Central memory CD8-positive, alpha-beta T cell (primary cell): ENCODE measurements at regions not wholly inside any gene's neighbourhood (a gene's known extent, or its start where the extent isn't known, plus 50 kb on each side); places are given as distances from the start of the nearest gene placed in this dataset.
"Not testable (repeated sequence)": the region's sequence is repeated elsewhere in the genome, so short reads cannot be mapped to it uniquely, and the experiment has no call there.

ENCODE experiments used
- ATAC-seq: fragments of 150-1000 bp; cut with Tn5 transposase; replicated peaks from 2 replicates; pipeline ENCODE4 v1.10.0; 2022; ENCODE audit warnings: mild to moderate bottlenecking, moderate FRiP score, moderate number of reproducible peaks; ENCODE audit not compliant: poor library complexity, severe bottlenecking; ENCODE audit errors: extremely low read depth
- DNase-seq, 2 donors: peaks; one replicate each; pipeline ENCODE4 v3.0.0; 2021; ENCODE audit warnings: low spot score in 2 of 2
- H3K27ac Mint-ChIP-seq: one replicate; pipeline ENCODE4 v1.8.0; 2022; ENCODE audit warnings: low read depth, mild to moderate bottlenecking, moderate library complexity, mixed read lengths
- H3K27me3 Mint-ChIP-seq: one replicate; pipeline ENCODE4 v1.8.0; 2022; ENCODE audit warnings: mixed read lengths
- H3K36me3 Mint-ChIP-seq: one replicate; pipeline ENCODE4 v1.8.0; 2022; ENCODE audit warnings: mild to moderate bottlenecking, moderate library complexity, mixed read lengths; ENCODE audit not compliant: insufficient read depth
- H3K4me1 Mint-ChIP-seq: one replicate; pipeline ENCODE4 v1.8.0; 2022; ENCODE audit warnings: mixed read lengths
- H3K4me3 Mint-ChIP-seq: one replicate; pipeline ENCODE4 v1.8.0; 2022; ENCODE audit warnings: mild to moderate bottlenecking, moderate library complexity, mixed read lengths
- H3K9me3 Mint-ChIP-seq: one replicate; pipeline ENCODE4 v1.8.0; 2022; ENCODE audit warnings: mixed read lengths

GRCh38 chr12:115798309-115798917 is 479.1 kb downstream of the MED13L start:
- no peaks in the 10 kb centered on the region for H3K36me3 Mint-ChIP-seq
- H3K4me3 Mint-ChIP-seq: no peak overlapping the region
- H3K4me1 Mint-ChIP-seq: no peaks in the 10 kb centered on the region
- H3K27me3 Mint-ChIP-seq: peaks cover 10% of the 10 kb centered on the region
- H3K27ac Mint-ChIP-seq: no peak overlapping the region
- no peak for ATAC-seq
- DNase-seq: no peak
- peaks cover 5% of the 10 kb centered on the region for H3K9me3 Mint-ChIP-seq

GRCh38 chr12:115794659-115795081 is 482.8 kb downstream of the MED13L start:
- ATAC-seq (no peak), DNase-seq (no peak)
- no peak overlapping the region for H3K27ac Mint-ChIP-seq
- no peaks in the 10 kb centered on the region for H3K36me3 Mint-ChIP-seq
- no peaks in the 10 kb centered on the region for H3K4me1 Mint-ChIP-seq
- no peak overlapping the region for H3K4me3 Mint-ChIP-seq
- H3K27me3 Mint-ChIP-seq: peaks cover 18% of the 10 kb centered on the region
- no peaks in the 10 kb centered on the region for H3K9me3 Mint-ChIP-seq

- ATAC-seq (no peak), DNase-seq (no peak)
- no peak overlapping the region for H3K4me3 Mint-ChIP-seq
- peaks cover 18% of the 10 kb centered on the region for H3K27me3 Mint-ChIP-seq
- no peaks in the 10 kb centered on the region for H3K36me3 Mint-ChIP-seq
- no peaks in the 10 kb centered on the region for H3K4me1 Mint-ChIP-seq
- H3K9me3 Mint-ChIP-seq: no peaks in the 10 kb centered on the region
- H3K27ac Mint-ChIP-seq: no peak overlapping the region
Measured at GRCh38 chr12:115791331-115791730, 486.2 kb downstream of the MED13L start.

DNA sequence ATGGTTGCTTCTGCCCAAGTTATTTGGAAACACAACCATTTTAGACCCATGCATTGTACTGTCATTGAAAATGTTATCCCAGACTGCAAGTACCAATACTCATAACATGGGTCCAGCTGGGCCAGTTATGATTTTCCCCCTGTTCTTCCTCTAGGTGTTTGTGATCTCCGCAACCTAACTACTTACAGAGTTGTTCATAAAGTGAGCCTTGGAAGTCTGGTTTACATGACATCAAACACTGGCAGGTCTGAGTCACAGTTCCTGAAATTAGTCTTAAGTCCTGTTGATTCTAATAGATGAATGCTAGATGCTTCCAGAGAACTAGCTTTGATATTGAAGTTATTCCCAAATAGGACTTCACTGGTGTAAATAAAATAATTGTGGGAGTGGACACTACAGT is 487.0 kb downstream of the MED13L start:
- H3K9me3 Mint-ChIP-seq: no peaks in the 10 kb centered on the region
- H3K4me3 Mint-ChIP-seq: no peak overlapping the region
- peaks cover 13% of the 10 kb centered on the region for H3K27me3 Mint-ChIP-seq
- H3K27ac Mint-ChIP-seq: no peak overlapping the region
- no peak for DNase-seq
- H3K36me3 Mint-ChIP-seq: no peaks in the 10 kb centered on the region
- H3K4me1 Mint-ChIP-seq: no peaks in the 10 kb centered on the region
- ATAC-seq: no peak

DNA sequence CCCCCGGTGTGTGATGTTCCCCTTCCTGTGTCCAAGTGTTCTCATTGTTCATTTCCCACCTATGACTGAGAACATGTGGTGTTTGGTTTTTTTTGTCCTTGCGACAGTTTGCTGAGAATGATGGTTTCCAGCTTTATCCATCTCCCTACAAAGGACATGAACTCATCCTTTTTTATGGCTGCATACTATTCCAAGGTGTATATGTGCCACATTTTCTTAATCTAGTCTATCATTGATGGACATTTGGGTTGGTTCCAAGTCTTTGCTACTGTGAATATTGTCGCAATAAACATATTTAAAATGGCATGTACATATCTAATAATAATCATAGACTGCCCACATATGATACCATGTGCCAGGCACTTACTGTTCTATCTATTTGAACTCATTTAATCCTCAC is 491.0 kb downstream of the MED13L start:
- not testable (repeated sequence) for H3K36me3 Mint-ChIP-seq, H3K4me3 Mint-ChIP-seq, H3K9me3 Mint-ChIP-seq, ATAC-seq, DNase-seq, H3K27ac Mint-ChIP-seq, H3K27me3 Mint-ChIP-seq, H3K4me1 Mint-ChIP-seq

- Mint-ChIP-seq H3K4me1 (no peaks in the 10 kb centered on the region), H3K9me3 (no peaks in the 10 kb centered on the region), H3K4me3 (no peak overlapping the region), H3K27ac (no peak overlapping the region), H3K36me3 (no peaks in the 10 kb centered on the region), H3K27me3 (peaks cover 3% of the 10 kb centered on the region)
- DNase-seq (no peak), ATAC-seq (no peak)
Measured at GRCh38 chr12:115785548-115785947, 491.9 kb downstream of the MED13L start.

GRCh38 chr12:115776399-115776798 is 501.1 kb downstream of the MED13L start:
- ATAC-seq: no peak
- H3K27ac Mint-ChIP-seq: no peak overlapping the region
- H3K4me1 Mint-ChIP-seq: no peaks in the 10 kb centered on the region
- H3K36me3 Mint-ChIP-seq: peaks cover 1% of the 10 kb centered on the region
- H3K27me3 Mint-ChIP-seq: no peaks in the 10 kb centered on the region
- no peak for DNase-seq
- H3K4me3 Mint-ChIP-seq: no peak overlapping the region
- H3K9me3 Mint-ChIP-seq: no peaks in the 10 kb centered on the region

GRCh38 chr12:115774148-115774895 is 503.2 kb downstream of the MED13L start:
- Mint-ChIP-seq H3K27ac (no peak overlapping the region), H3K9me3 (no peaks in the 10 kb centered on the region), H3K4me1 (no peaks in the 10 kb centered on the region), H3K4me3 (no peak overlapping the region), H3K27me3 (no peaks in the 10 kb centered on the region), H3K36me3 (peaks cover 1% of the 10 kb centered on the region)
- ATAC-seq (no peak), DNase-seq (no peak)

GRCh38 chr12:115771601-115772000 is 505.9 kb downstream of the MED13L start:
- no peaks in the 10 kb centered on the region for H3K4me1 Mint-ChIP-seq
- H3K4me3 Mint-ChIP-seq: no peak overlapping the region
- ATAC-seq: no peak
- H3K9me3 Mint-ChIP-seq: peaks cover under 1% of the 10 kb centered on the region
- H3K27ac Mint-ChIP-seq: no peak overlapping the region
- no peak for DNase-seq
- no peaks in the 10 kb centered on the region for H3K27me3 Mint-ChIP-seq
- peaks cover 1% of the 10 kb centered on the region for H3K36me3 Mint-ChIP-seq

GRCh38 chr12:115771065-115771464 is 506.4 kb downstream of the MED13L start:
- Mint-ChIP-seq H3K4me1 (no peaks in the 10 kb centered on the region), H3K27me3 (no peaks in the 10 kb centered on the region), H3K4me3 (no peak overlapping the region), H3K27ac (no peak overlapping the region), H3K36me3 (peaks cover 1% of the 10 kb centered on the region), H3K9me3 (peaks cover 6% of the 10 kb centered on the region)
- DNase-seq (no peak), ATAC-seq (no peak)

DNA sequence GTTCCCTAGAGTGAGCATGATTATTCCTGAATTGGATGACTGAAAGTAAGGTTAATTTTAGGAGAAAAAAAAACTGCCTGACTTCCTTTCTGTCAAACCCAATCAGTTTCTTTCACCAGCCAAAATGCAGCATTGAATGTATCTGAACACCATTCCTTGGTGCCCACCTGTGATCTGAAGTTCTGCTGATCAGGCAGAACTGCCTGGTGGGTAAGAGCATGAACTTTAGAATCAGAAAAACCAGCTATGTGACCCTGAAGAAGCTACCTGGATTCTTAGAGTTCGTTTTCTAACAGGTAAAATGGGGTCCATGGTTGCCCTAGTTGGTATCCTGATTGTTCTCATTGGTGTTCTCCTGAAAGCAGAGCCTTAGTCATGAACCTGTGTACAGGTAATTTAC is 506.9 kb downstream of the MED13L start:
- Mint-ChIP-seq H3K27ac (no peak overlapping the region), H3K36me3 (peaks cover 1% of the 10 kb centered on the region), H3K4me3 (no peak overlapping the region), H3K27me3 (no peaks in the 10 kb centered on the region), H3K9me3 (peaks cover 6% of the 10 kb centered on the region), H3K4me1 (no peaks in the 10 kb centered on the region)
- DNase-seq (no peak), ATAC-seq (no peak)

- Mint-ChIP-seq H3K4me3 (no peak overlapping the region), H3K4me1 (no peaks in the 10 kb centered on the region), H3K27me3 (no peaks in the 10 kb centered on the region), H3K36me3 (no peaks in the 10 kb centered on the region), H3K27ac (no peak overlapping the region), H3K9me3 (peaks cover 6% of the 10 kb centered on the region)
- no peak for ATAC-seq
- no peak for DNase-seq
Measured at GRCh38 chr12:115767916-115768315, 509.6 kb downstream of the MED13L start.

- Mint-ChIP-seq H3K27me3 (no peaks in the 10 kb centered on the region), H3K4me3 (no peak overlapping the region), H3K27ac (no peak overlapping the region), H3K36me3 (no peaks in the 10 kb centered on the region), H3K4me1 (no peaks in the 10 kb centered on the region), H3K9me3 (peaks cover 6% of the 10 kb centered on the region)
- no peak for DNase-seq
- no peak for ATAC-seq
Measured at GRCh38 chr12:115763982-115764621, 513.4 kb downstream of the MED13L start.
